ENCODE measurements at regions not wholly inside any gene's neighbourhood (a gene's known extent, or its start where the extent isn't known, plus 50 kb on each side); places are given as distances from the start of the nearest gene placed in this dataset.

DNA sequence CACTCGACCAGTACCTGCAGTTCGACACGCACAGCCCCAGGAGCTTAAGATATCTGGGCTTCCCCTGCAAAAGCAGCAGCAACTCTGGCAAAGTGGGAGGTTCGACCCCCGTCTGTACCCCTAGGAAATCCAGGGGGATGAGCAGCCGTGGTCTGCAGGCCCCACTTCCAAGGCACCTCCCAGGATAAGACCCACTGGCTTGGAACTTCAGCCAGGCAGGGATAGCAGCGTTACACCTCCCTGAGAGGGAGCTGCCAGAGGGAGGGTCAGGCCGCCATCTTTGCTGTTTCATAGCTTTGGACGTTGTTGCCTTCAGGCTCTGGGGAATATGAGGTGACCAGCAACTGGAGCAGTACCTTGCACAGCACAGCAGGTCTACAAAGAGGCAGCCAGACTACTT lies 351.1 kb downstream of the SOX11 start:
- TF ChIP-seq POLR2AphosphoS5 (IDR thresholded peaks at IDR 0.05) = no peak
- no peak for TF ChIP-seq EP300 (IDR thresholded peaks at IDR 0.05)
- TF ChIP-seq, protein P1, sequence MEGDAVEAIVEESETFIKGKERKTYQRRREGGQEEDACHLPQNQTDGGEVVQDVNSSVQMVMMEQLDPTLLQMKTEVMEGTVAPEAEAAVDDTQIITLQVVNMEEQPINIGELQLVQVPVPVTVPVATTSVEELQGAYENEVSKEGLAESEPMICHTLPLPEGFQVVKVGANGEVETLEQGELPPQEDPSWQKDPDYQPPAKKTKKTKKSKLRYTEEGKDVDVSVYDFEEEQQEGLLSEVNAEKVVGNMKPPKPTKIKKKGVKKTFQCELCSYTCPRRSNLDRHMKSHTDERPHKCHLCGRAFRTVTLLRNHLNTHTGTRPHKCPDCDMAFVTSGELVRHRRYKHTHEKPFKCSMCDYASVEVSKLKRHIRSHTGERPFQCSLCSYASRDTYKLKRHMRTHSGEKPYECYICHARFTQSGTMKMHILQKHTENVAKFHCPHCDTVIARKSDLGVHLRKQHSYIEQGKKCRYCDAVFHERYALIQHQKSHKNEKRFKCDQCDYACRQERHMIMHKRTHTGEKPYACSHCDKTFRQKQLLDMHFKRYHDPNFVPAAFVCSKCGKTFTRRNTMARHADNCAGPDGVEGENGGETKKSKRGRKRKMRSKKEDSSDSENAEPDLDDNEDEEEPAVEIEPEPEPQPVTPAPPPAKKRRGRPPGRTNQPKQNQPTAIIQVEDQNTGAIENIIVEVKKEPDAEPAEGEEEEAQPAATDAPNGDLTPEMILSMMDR (IDR thresholded peaks at IDR 0.05) = no peak
- TF ChIP-seq POLR2A (IDR thresholded peaks at IDR 0.05) = no peak
- H3K27ac ChIP-seq = no peak overlapping the region
- H3K4me1 ChIP-seq = no peaks in the 10 kb centered on the region
- no peak for DNase-seq
- 87 to 95% (median 94%) methylated on average over 7 to 9 of the region's 9 CpGs for WGBS, 5 donors
- intact Hi-C loops (cut with DNase I; ENCODE audit: low total_unique reads) = no loop called here
- H3K4me3 ChIP-seq = no peak overlapping the region
- H3K36me3 ChIP-seq = no peaks in the 10 kb centered on the region
- no peaks in the 10 kb centered on the region for H3K27me3 ChIP-seq
- H3K9me3 ChIP-seq = peaks cover 0 to 4% (median 0%) of the 10 kb centered on the region in 4 donors

DNA sequence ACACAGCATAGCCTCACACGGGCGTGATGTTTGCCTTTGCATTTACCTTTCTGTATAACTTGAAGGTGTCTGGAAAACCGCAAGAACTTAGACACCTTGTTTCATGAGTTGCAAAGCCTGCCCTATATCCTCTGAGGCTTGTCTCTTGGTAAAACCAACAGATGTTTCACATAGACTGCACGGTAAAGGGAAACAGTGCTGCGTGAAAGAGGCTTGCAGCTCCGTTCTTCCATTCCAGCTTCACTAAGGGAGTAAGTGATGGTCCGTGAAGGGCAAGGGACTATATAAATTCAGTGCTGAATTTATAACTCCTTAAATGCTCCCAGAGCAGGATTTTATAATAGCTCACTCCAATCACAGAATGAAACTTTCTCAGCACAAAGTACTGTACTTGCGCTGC lies 360.5 kb downstream of the SOX11 start:
- intact Hi-C loops (cut with DNase I; ENCODE audit: low total_unique reads) = no loop called here
- no peaks in the 10 kb centered on the region for H3K27me3 ChIP-seq
- no peak overlapping the region for H3K27ac ChIP-seq
- TF ChIP-seq POLR2AphosphoS5 (IDR thresholded peaks at IDR 0.05) (no peak), EP300 (IDR thresholded peaks at IDR 0.05) (no peak), POLR2A (IDR thresholded peaks at IDR 0.05) (no peak)
- TF ChIP-seq, protein P1 (IDR thresholded peaks at IDR 0.05) = no peak
- H3K36me3 ChIP-seq = no peaks in the 10 kb centered on the region
- H3K9me3 ChIP-seq = no peaks in the 10 kb centered on the region
- 76 to 81% (median 80%) methylated on average over 8 of the region's 8 CpGs for WGBS, 5 donors
- H3K4me1 ChIP-seq = no peaks in the 10 kb centered on the region
- no peak overlapping the region for H3K4me3 ChIP-seq
- no peak for DNase-seq

DNA sequence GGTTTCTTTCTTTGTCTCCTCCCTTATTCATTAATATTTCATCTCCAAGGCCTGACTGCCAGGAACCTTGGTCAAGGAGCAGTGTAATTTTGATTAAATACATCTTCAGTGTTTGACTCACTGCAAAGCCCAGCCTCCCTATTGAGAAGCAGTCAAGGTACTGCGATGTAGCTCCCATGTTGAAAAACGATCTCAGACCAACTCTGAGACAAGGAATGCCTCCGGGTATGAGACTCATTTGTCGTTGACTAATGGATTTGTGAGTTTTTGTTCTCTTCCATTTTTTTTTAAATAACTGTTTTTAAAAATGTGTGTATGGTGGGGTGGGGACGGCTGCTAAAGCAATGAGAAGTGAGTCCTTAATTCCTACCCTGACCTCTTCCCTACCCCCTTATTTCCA lies 361.6 kb downstream of the SOX11 start:
- TF ChIP-seq, protein P1 (IDR thresholded peaks at IDR 0.05) = no peak
- TF ChIP-seq EP300 (IDR thresholded peaks at IDR 0.05) = no peak
- TF ChIP-seq POLR2AphosphoS5 (IDR thresholded peaks at IDR 0.05) = no peak
- TF ChIP-seq POLR2A (IDR thresholded peaks at IDR 0.05) = no peak
- Histone ChIP-seq H3K4me3 (no peak overlapping the region), H3K9me3 (no peaks in the 10 kb centered on the region), H3K27ac (no peak overlapping the region), H3K36me3 (no peaks in the 10 kb centered on the region), H3K27me3 (no peaks in the 10 kb centered on the region), H3K4me1 (no peaks in the 10 kb centered on the region)
- intact Hi-C loops (cut with DNase I; ENCODE audit: low total_unique reads) = no loop called here
- WGBS, 5 donors = 70 to 78% (median 76%) methylated on average over 5 of the region's 5 CpGs
- no peak for DNase-seq

DNA sequence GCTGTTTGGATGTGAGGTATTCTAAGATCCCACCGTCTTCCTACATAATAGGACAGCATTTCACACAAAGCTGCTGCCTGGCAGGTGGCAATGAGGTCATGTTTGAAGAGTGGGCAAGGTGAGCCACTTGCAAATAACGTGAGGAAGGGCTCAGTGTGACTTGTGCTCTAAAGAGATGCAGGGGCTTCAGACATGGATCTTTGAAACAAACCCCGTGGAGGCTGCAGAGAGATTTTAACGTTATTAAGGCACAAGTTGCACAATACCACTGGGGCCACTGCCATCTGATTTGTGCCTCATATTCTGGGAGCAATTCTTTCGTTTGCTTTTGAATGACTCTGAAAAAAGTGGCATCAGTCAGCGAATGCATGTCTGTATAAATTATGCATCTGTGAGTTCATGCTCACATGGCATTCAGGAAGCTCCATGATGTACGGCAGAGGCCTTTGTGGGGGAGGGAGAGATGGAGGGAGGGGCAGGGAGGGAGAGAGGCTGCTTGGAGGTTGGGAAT lies 362.0 kb downstream of the SOX11 start:
- intact Hi-C loops (cut with DNase I; ENCODE audit: low total_unique reads) = no loop called here
- Histone ChIP-seq H3K4me3 (no peak overlapping the region), H3K36me3 (no peaks in the 10 kb centered on the region), H3K27ac (no peak overlapping the region), H3K9me3 (no peaks in the 10 kb centered on the region), H3K4me1 (no peaks in the 10 kb centered on the region), H3K27me3 (no peaks in the 10 kb centered on the region)
- no peak for DNase-seq
- TF ChIP-seq, protein P1 (IDR thresholded peaks at IDR 0.05) = no peak
- TF ChIP-seq POLR2AphosphoS5 (IDR thresholded peaks at IDR 0.05) (no peak), EP300 (IDR thresholded peaks at IDR 0.05) (no peak)
- 49 to 70% (median 53%) methylated on average over 7 of the region's 7 CpGs for WGBS, 5 donors
